Lung (tissue), 11 donors: ENCODE measurements at regions not wholly inside any gene's neighbourhood (a gene's known extent, or its start where the extent isn't known, plus 50 kb on each side); places are given as distances from the start of the nearest gene placed in this dataset.

ENCODE experiments used
- ATAC-seq: fragments of 200-7000 bp; cut with Tn5 transposase; one replicate; pipeline ENCODE4 v1.9.1; 2020; ENCODE audit warnings: moderate number of reproducible peaks; ENCODE audit not compliant: insufficient read depth, low FRiP score
- DNase-seq, 3 donors: peaks; one replicate each; pipeline ENCODE4 v3.0.0-alpha.2; 2013 to 2017
- H3K27ac ChIP-seq, 2 donors: one replicate each; pipeline ENCODE4 v1.5.1; 2013; ENCODE audit warnings: mild to moderate bottlenecking in 2 of 2, moderate library complexity in 2 of 2, control low read depth in 1 of 2, inconsistent platforms in 1 of 2, low read depth in 1 of 2, low read length in 1 of 2
- H3K27me3 ChIP-seq, 3 donors: one replicate each; pipeline ENCODE4 v1.5.1; 2013; ENCODE audit warnings: low read length in 2 of 3; ENCODE audit not compliant: control insufficient read depth in 3 of 3, insufficient read depth in 3 of 3
- H3K36me3 ChIP-seq, 4 donors: one replicate each; pipeline ENCODE4 v1.5.1; 2013; ENCODE audit warnings: low read length in 4 of 4, mild to moderate bottlenecking in 1 of 4, moderate library complexity in 1 of 4; ENCODE audit not compliant: control insufficient read depth in 4 of 4, insufficient read depth in 4 of 4
- H3K4me1 ChIP-seq, 5 donors: one replicate each; pipeline ENCODE4 v1.5.1; 2013; ENCODE audit warnings: low read length in 5 of 5, mild to moderate bottlenecking in 2 of 5, moderate library complexity in 1 of 5; ENCODE audit not compliant: control insufficient read depth in 5 of 5, insufficient read depth in 5 of 5
- H3K4me3 ChIP-seq: one replicate; pipeline ENCODE4 v1.5.1; 2013; ENCODE audit warnings: mild to moderate bottlenecking, control low read depth, moderate library complexity
- H3K9ac ChIP-seq, 2 donors: one replicate each; pipeline ENCODE4 v1.5.1; 2013; ENCODE audit warnings: low read length in 2 of 2, control low read depth in 1 of 2; ENCODE audit not compliant: insufficient read depth in 1 of 2
- H3K9me3 ChIP-seq, 4 donors: one replicate each; pipeline ENCODE4 v1.5.1; 2013; ENCODE audit warnings: low read length in 3 of 4, mild to moderate bottlenecking in 1 of 4, moderate library complexity in 1 of 4; ENCODE audit not compliant: control insufficient read depth in 4 of 4, insufficient read depth in 3 of 4
- WGBS, 2 donors: extraction: QIAGEN DNeasy Blood & Tissue Kit; methylation state at CpG; one replicate each; pipeline ENCODE4 v1.1.7; 2013; 5-methylcytosine and 5-hydroxymethylcytosine counted together
- TF ChIP-seq, protein P1 (sequence below): IDR thresholded peaks from 2 replicates; pipeline ENCODE4 v1.5.1; 2012; ENCODE audit warnings: mild to moderate bottlenecking; ENCODE audit errors: control extremely low read depth, extremely low read depth
- donor health status: control.
- donor health status: control.
- donor health status: Bipolar disorder and iron deficiency.
- donor health status: healthy.
- donor health status: DM: yes; HTN: yes; CAD: no.

DNA sequence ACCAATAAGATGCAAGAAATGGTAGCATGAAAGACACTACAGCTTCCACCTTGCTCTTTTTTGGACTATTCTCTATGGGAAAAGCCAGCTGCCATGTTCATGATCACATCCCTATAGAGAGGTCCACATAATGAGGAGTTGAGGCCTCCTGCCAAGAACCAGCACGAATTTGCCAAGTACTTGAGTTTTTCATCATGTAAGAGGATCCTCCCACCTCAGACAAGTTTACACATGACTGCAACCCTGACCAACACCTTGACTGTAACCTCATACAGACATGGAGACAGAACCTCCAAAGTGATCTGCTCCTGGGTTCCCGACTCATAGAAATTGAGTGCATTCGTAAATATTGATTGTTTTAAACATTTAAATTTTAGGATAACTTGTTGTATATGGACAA lies 135.2 kb upstream of the TSPAN5 start:
- Histone ChIP-seq H3K27ac (no peak overlapping the region), H3K4me1 (no peaks in the 10 kb centered on the region), H3K4me3 (no peak overlapping the region), H3K9ac (no peak overlapping the region), H3K36me3 (no peaks in the 10 kb centered on the region), H3K27me3 (no peaks in the 10 kb centered on the region), H3K9me3 (no peaks in the 10 kb centered on the region)
- DNase-seq (no peak), ATAC-seq (no peak)
- TF ChIP-seq, protein P1, sequence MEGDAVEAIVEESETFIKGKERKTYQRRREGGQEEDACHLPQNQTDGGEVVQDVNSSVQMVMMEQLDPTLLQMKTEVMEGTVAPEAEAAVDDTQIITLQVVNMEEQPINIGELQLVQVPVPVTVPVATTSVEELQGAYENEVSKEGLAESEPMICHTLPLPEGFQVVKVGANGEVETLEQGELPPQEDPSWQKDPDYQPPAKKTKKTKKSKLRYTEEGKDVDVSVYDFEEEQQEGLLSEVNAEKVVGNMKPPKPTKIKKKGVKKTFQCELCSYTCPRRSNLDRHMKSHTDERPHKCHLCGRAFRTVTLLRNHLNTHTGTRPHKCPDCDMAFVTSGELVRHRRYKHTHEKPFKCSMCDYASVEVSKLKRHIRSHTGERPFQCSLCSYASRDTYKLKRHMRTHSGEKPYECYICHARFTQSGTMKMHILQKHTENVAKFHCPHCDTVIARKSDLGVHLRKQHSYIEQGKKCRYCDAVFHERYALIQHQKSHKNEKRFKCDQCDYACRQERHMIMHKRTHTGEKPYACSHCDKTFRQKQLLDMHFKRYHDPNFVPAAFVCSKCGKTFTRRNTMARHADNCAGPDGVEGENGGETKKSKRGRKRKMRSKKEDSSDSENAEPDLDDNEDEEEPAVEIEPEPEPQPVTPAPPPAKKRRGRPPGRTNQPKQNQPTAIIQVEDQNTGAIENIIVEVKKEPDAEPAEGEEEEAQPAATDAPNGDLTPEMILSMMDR = no peak
- 87 to 93% methylated on average over 3 of the region's 3 CpGs for WGBS, 2 donors

DNA sequence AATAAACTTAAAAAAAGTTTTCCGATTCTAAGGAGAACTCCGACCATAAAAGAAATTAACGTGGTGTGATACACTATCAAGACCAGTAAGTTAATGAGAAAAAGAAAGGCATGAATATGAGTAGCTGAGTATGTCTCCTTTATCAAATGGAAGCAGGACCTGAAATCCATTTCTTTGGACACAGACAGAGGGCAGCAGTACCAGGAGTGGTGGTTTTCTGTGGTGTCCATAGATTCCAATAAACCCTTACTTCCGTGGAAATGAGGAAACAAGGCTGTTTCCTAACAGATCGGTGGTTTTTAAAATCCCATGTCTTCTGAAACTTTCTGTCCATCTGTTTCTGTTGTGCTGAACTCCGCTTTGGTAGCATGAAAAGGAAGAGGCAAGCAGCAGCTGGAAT lies 128.5 kb upstream of the TSPAN5 start:
- WGBS, 2 donors = 62 to 65% methylated on average over 6 of the region's 6 CpGs

DNA sequence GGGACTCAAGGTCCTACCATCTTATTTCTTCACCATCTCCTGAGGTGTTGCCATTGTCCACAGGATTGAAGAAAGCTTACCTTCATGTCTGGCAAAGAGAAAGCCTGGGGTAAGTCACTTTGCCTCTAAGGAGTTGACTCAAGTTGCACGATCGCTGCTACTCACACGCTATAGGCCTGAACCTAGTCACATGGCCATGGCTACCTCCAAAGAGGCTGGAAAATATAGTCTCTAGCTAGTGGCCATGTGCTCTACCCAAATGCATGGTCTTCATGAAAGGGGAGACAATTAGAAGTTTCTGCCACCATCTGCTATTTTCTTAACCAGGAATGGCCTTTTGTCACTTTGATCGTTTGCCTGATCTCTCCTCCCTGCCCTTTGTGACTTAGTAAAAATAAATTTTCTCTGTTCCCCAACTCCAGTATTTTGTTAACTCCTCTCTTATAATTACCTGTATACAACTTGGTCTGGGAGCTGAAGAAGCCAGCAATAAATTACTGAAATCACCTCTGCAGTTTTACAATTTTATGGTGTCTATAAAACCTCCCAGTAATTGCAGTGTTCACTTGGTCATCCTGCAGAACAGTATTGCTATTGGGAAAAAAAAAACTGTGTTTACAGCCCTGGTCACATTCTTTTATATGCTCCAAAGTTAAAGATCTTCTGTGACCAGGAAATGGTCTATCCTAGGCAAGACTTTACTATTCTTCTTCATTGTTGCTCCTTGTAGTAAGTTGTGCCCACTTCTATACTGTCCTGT lies 126.7 kb upstream of the TSPAN5 start:
- TF ChIP-seq, protein P1 = no peak
- Histone ChIP-seq H3K36me3 (no peaks in the 10 kb centered on the region), H3K4me1 (peaks cover 0 to 2% (median 0%) of the 10 kb centered on the region in 5 donors), H3K4me3 (no peak overlapping the region), H3K9ac (no peak overlapping the region), H3K27ac (no peak overlapping the region), H3K27me3 (no peaks in the 10 kb centered on the region), H3K9me3 (peaks cover 0 to 2% (median 0%) of the 10 kb centered on the region in 4 donors)
- ATAC-seq (no peak), DNase-seq (no peak)
- WGBS, 2 donors = 95 to 97% methylated on average over 4 of the region's 4 CpGs

More for the DNA sequence above, 128.5 kb upstream of the TSPAN5 start:
- TF ChIP-seq, protein P1 = no peak
- Histone ChIP-seq H3K27ac (no peak overlapping the region), H3K9ac (no peak overlapping the region), H3K4me1 (no peaks in the 10 kb centered on the region), H3K9me3 (peaks cover 0 to 2% (median 0%) of the 10 kb centered on the region in 4 donors), H3K36me3 (no peaks in the 10 kb centered on the region), H3K4me3 (no peak overlapping the region), H3K27me3 (no peaks in the 10 kb centered on the region)
- ATAC-seq (no peak), DNase-seq (no peak)
